HCT116 (cell line): ENCODE measurements at regions not wholly inside any gene's neighbourhood (a gene's known extent, or its start where the extent isn't known, plus 50 kb on each side); places are given as distances from the start of the nearest gene placed in this dataset.

ENCODE experiments used
- CTCF ChIP-seq, 3 experiments: fragments of 200-600 bp in 1 of 3; sonication (generic) in 1 of 3; IDR thresholded peaks in 2 of 3; conservative IDR thresholded peaks in 1 of 3; 2 replicates each; pipeline ENCODE4 v1.5.1; 2012 to 2017; ENCODE audit warnings: low read depth in 2 of 3, low read length in 2 of 3, antibody characterized with exemption in 1 of 3, borderline replicate concordance in 1 of 3, control low read depth in 1 of 3, mild to moderate bottlenecking in 1 of 3, mixed read lengths in 1 of 3, mixed run types in 1 of 3, moderate library complexity in 1 of 3; ENCODE audit not compliant: insufficient read depth in 1 of 3
- POLR2A ChIP-seq: IDR thresholded peaks from 2 replicates; pipeline ENCODE4 v1.7.0; 2011; ENCODE audit warnings: borderline replicate concordance; ENCODE audit not compliant: insufficient read depth, insufficient read length; ENCODE audit errors: extremely low read depth
- REST ChIP-seq: IDR thresholded peaks from 2 replicates; pipeline ENCODE4 v1.6.1; 2012; ENCODE audit warnings: low read depth

GRCh38 chr7:136370137-136370536 is 393.0 kb upstream of the MTPN start:
- TF ChIP-seq CTCF (IDR thresholded peaks at IDR 0.05 in 2 of 3, conservative IDR thresholded peaks at IDR 0.05 in 1 of 3; ENCODE audit: borderline replicate concordance in 1 of 3, insufficient read depth in 1 of 3, low read depth in 2 of 3, low read length in 2 of 3): no peak
- TF ChIP-seq POLR2A: no peak
- no peak for TF ChIP-seq REST
